ENCODE measurements at regions not wholly inside any gene's neighbourhood (a gene's known extent, or its start where the extent isn't known, plus 50 kb on each side); places are given as distances from the start of the nearest gene placed in this dataset.
"Not testable (repeated sequence)": the region's sequence is repeated elsewhere in the genome, so short reads cannot be mapped to it uniquely, and the experiment has no call there.

DNA sequence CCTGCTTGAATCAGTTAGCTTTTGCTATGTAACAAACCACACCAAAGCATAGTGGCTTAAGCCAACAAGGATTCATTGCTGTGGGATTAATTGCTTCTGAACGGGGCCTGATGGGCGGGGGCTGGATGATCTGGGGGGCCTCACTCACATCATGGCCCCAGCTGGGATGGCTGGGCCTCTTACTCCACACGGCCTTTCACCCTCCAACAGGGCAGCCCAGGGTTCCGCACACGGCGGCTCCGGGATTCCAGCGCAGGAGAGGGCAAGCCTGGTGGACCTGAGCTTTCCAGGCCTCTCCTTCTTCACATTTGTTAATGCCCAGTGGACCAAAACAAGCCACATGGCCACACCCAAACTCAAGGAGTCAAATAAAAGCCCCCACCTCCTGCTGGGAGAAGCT lies 86.3 kb upstream of the PHLPP1 start:
- no peak for DNase-seq (ENCODE audit: low spot score)

DNA sequence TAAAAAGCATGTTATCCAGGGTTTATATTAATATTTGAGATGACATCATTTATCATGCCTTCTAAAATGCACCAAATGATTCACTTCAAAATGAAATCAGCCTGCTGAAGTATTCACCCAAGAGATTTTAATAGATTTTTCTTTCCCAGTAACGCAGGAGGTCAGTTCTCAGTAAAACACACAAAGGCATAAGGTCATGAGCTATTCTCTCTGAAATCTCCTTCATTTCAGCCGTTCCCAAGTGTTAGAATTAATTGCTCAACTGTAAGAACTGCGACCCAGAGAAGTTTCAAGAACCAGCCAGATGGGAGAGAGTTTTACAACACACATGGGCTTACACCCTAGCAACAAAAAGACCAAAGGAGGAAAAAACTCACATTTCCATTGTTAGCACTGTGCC lies 84.2 kb upstream of the PHLPP1 start:
- DNase-seq (ENCODE audit: low spot score): no peak

DNA sequence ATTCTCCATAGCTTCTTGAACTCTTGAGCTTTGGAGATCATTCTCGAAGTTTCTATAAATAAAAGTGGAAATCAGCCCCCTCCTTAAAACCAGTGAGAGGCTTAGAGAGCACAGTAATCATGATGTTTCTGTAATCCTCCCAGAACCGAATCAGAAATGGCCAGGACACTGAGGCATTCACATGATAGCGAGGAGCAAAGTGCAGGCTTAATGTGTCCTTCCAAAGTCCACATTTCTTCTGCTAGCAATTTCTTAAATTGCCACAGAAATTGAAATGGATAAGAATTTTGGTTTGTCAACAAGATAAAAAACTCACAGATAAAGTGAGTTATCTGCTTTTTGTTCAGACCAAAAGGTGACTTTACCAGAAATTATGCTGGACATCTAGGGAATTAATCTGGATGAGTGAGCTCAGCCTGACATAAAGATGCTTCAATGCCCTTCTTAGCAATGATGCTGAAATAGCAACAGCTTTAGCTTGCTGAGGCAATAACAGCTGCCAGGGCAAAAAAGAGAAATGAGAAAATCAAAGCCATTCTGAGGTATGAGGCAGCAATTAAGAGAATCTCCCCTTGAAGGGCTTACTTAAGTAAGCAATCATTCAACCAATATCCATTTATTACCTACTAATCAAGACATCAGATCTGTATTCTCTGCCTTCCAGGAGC lies 82.4 kb upstream of the PHLPP1 start:
- no peak for DNase-seq (ENCODE audit: low spot score)

DNA sequence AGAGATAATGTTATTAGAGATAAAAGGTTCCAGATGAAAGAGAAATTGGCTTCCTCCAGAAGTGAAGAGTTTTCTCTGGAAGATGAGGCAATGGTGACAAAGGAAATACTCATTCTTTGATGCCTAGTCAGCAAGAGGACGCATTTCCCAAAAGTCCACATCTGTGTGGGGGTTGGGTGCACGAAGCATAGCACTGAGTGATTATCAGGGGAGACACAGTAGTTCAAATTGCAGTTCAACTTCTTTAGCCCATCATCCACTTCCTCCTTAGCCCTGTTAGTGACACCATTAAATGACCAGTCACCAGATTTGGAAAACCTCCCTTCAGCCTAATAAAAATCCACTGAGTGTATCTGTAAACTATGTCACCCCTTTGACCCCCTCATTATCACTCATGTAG lies 80.9 kb upstream of the PHLPP1 start:
- no peak for DNase-seq (ENCODE audit: low spot score)

DNA sequence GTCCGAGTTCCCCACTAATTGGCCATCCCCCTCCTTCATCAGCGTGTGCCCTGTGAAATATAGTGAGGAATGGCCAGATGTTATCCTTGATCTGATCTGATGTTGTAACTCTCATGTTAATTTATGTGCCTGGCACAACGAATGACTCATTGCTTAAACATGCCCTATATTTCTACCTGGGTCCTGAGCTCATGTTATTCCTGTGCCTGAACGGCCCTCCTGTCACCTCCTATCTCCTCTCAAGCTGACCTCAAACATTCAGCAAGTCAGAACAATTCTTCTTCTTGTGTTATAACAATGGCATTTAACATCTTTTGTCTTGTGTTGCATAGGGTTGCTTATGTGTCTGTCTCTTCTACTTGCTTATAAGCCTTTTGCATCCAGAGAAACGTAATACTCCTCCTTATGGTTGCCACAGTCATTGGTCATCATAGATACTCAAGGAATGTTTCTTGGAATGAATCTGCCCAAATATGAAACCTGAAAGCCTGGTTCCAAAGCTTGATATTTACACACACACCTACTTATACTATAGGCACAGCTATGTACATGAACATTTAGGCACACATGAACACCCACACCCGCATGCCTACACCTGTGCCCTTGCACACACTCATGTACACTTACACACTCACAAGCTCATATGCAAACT lies 80.2 kb upstream of the PHLPP1 start:
- no peak for DNase-seq (ENCODE audit: low spot score)

DNA sequence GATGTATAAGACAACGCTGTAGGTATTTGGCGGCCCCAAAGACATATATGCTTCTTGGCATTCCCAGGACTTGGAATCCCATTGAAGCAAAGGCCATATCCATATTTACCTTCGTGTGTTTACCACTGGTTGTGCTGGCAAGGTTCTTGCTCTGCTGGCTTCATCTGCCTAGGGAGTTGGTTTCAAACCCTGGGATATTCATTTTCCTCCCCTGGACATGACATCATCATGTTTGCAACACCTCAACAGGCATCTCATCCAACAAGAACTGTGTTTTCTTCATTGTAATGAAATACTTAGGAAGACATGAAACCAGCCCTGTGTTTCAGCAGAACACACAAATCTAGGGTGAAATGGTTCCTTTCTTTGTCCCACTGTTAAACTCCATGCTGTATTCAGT lies 77.9 kb upstream of the PHLPP1 start:
- no peak for DNase-seq (ENCODE audit: low spot score)

DNA sequence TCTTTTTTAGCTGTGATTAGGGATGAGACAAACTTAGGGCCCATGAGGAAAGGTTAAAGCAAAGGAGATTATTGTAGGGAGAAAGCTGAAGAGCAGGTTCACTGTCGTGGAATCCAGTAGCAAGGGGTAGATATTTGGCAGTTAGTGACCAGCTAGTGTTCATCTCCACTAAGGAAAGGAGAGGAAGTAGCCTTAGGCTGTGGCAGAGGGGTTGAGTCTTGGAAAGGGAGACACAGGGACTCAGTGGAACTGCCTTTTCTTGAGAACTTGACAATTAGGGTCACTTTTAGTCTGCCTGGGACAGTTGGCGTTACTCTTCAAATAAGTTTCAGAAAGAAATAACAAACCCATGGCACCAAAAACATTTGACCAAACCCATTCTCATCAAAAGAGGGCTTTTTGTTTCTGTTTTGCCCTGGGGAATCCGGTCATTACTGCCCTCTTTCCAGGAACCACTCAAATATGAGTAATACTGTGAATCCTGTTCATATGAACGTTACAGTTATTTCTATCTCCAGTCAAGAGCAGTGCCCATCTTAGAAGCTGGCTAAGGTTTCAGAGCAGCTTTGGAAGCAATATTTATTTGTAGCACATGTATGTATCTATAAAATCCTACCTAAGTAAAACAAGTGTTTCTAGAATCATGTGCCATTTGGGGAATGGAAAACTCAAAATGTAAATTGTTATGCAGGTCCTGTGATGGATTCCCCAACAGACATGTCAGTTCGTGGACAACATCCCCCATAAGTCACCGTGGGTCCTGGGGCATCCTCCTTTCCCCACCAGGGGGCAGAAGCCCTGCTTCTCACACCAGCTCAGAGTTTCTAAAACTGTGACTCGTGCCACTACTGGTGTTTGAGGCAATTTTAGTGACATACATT lies 77.3 kb upstream of the PHLPP1 start:
- peak; percentile 38 for DNase-seq (ENCODE audit: low spot score)

DNA sequence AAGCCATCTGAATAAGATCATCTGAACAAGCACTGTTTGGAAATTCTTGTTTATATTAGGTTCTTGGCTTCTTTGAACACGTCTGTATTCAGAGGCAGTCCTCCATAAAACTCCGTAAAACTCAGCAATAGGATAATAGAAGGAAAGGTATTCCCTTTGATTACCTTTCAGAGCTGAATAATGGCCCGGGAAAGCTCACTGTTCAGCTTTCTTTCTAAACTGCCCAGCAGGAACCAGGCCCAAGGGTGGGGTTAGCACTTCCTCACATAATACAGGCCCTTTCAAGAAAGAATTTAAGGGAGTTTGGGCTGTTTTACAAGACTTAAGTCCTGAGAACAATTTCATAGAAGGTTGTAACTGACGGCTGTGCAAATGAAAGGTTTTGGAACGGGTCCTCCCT lies 72.2 kb upstream of the PHLPP1 start:
- DNase-seq (ENCODE audit: low spot score): no peak

DNA sequence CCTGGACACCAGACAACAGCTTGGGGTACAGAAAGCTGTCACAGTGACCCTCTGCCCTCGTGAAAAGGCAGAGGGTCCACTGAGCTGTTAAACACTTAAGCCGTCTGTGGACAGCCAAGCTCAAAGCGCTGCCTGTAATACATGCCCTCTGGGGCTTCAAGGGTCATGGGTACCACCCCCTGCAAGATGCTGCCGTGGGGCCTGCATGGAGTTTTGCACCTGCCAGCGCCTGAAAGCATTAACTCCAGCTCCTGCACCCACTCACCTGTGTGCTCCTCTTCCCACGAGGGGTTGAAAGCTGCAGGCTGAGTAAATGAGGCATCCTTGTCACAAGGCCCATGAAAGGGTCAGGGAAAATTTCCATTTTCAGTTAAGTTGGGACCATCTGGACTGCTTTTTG lies 70.6 kb upstream of the PHLPP1 start:
- DNase-seq (ENCODE audit: low spot score): no peak

DNA sequence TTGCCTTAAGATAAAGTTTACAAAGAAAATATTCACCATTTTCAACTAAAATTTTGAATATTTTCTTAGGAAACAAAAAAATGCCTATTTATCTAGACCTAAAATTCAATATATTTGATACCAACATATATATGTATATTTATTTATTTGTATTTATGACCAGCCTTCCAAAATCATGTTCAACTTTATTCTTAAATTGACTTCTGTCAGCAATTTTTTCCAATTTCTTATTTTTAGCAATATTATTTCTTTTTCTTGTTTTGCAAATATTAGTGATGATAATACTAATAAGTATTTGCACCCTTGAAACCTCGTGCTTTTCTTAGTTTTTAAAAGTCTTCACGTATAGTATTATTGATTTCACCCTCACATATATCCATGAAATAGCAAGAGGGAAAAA lies 68.2 kb upstream of the PHLPP1 start:
- no peak for DNase-seq (ENCODE audit: low spot score)

DNA sequence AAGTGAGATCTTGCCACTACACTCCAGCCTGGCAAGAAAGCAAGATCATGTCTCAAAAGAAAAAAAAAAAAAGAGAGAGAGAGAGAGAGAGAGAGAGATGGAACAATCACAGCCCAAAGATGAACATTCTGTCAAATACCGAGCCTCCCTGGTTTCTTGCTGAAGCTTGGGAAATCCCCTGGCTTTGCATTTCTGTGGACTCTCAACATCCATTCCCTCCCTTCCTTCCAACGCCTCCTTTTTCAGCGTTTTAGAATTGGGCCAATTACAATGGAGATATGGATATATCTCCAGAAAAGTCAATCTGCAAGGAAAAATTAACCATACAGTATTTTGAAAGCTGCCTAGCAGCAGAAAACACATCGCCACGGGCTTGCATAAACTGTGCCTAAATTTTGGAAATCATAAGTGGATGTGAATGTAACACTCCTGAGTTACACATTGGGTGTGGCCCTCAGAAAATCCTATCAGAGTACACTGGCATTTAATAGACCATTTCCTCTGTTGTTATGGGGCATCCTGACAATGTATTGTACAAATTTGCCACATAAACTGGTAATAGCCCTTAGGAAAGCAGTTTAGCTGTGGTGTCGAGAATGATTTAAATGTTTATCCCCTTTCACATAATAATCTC lies 67.2 kb upstream of the PHLPP1 start:
- DNase-seq (ENCODE audit: low spot score): no peak

DNA sequence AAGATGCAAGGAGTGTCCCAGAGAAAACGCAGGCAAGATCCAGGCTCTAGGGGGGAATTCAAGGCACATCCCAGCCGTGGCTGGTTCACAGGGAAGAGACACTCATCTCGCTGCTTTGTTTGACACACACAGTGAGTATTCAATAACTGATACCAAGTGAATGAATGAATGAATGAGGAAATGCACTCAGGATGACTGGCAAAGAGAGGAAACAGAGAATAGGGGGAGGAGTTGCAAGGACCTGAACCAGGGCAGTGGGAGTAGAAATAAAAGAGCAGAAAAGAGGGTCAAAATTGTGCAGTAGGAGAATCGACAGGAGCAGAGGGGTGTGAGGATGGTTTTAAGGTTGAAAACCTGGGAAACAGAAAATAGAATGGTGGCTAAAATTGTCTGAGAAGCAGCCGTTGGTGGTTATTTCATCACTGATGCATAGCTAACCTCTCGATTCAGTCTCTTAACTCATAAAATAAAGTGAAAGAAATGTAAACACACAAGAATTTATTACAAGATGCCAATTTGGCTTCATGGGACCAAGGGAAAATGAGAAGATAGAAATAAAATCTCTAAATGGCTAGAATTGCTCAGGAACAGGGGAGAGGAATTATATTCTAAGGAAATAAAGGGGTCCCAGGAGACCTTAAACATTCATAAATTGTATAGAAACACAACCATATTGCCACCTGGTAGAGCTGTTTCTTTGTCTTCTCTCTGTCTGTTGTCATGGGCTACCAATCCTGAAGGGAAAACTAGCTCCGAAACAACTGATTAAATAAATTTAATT lies 63.9 kb upstream of the PHLPP1 start:
- no peak for DNase-seq (ENCODE audit: low spot score)

DNA sequence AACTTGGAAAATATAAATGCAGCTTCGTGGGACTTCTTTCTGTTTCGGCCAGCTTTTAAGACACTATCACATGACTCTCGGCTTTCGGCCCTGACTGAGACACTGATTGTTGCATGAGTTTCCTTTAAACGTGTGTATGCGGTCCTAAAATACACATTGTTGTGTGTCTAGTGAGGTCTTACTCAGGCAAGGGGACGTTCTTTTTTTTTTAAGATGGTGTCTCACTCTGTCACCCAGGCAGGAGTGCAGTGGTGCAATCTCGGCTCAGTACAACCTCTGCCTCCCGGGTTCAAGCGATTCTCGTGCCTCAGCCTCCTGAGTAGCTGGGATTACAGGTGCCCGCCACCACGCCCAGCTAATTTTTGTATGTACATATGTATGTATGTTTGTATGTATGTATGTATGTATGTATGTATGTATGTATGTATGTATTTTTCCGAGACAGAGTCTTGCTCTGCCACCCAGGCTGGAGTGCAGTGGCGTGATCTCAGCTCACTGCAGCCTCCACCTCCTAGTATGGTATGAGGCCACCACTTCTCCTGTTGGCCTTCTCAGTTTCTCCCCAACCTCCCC lies 63.2 kb upstream of the PHLPP1 start:
- not testable (repeated sequence) for DNase-seq (ENCODE audit: low spot score)

DNA sequence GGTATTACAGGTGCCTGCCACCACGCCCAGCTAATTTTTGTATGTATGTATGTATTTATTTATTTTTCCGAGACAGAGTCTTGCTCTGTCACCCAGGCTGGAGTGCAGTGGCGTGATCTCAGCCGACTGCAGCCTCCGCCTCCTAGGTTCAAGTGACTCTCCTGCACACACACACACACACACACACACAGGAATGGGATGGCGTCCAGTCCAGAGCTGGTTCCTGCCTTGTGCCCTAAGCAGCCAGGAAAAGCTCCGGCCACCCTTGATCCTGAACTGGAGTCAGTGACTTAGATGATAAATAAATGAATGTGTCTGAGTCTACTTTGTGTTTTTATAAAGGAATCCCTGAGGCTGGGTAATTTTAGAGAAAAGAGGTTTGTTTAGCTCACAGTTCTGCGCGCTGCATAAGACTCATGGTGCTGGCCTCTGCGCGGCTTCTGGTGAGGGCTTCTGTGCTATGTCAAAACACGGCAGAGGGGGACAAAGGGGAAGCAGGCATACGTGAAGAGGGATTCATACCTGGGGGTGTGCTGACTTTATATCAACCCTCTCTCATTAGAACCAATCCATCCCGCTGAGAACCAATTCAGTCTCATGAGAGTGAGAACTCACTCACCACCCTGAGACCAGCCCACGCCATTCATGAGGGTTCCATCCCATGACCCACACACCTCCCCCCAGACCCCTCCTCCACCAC lies 59.7 kb upstream of the PHLPP1 start:
- no peak for DNase-seq (ENCODE audit: low spot score)

DNA sequence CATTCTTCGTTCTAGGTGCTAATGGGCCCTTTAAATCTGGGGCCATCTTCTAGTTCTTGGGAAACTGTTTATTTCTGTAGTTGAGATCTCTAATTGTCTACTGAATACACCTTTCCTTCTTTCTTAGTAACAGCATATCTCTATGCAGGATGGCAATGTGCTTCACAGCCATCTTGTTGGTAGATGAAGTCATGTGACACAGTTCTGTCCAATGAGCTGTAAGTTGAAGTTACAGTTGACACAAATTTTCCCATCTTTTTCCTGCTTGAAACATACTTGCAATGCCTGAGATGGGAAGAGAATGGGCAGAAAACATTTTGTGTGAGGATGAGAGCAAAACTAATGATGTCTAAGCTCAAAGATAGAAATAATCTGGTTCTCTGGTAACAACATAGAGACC lies 57.3 kb upstream of the PHLPP1 start:
- no peak for DNase-seq (ENCODE audit: low spot score)

DNA sequence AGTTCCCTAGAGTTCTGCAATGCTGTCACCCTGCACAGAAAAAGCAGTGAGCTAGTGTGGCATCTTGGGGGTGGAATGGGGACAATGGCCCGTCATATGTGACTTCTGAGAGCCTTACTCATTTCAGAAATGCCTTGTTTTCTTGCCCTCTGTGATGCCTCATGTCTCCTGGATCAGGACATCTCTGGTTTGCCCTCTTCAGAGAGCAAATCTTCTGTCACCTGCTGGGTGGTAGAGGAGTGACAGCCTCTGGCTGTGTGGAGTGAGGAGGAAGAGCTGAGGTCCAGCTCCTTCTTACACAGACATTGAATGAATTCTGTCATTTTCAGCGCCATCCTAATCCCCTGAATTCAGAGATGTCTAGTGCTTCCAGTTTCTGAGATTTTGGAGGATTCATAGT lies 55.6 kb upstream of the PHLPP1 start:
- no peak for DNase-seq (ENCODE audit: low spot score)

DNA sequence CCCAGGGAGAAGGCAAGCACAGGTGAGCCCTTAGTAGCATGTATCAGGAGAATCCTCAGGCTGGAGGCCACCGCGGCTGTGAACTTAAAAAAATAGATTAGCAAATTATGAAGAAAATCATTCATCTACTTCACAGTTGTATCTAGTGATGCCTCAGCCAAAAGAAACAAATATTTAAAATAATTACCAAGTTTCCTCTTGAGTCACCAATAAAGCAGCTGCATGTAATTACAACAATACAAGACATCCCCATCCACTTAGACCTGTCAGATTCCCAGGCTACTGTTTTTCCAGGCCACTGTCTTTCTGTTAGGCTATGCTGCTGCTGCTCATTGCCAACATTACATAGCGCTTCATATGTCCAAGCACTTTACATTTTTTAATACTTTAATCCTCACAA lies 54.6 kb upstream of the PHLPP1 start:
- no peak for DNase-seq (ENCODE audit: low spot score)

DNA sequence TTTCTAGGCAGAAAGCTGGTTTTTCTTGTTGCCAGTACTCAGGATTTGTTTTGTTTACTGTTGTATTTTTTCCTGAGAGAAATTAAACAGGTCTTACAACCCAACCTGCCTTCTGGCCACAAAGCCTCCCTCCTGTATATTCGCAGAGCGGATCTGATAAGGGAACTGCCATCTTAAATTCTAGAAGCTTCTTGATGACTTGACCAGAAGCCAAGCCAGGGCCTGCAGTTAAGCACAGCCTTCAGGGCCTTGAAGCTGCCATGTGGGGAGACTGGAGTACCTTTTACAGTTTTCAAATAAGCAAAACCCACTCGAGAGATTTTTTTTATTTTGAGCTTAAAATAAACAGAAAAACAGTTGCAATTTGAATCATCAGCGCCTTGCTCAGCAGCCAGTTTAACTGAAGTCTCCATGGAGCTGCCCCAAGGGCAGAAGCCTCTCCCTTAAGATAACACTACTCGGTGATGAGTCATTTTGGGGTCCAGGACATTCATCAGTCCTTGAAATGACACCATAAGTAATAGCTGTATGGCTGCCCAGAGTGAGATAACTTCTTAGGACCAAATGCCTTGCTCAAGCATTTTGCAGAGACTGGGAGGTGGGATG lies 51.5 kb upstream of the PHLPP1 start:
- DNase-seq (ENCODE audit: low spot score): no peak

DNA sequence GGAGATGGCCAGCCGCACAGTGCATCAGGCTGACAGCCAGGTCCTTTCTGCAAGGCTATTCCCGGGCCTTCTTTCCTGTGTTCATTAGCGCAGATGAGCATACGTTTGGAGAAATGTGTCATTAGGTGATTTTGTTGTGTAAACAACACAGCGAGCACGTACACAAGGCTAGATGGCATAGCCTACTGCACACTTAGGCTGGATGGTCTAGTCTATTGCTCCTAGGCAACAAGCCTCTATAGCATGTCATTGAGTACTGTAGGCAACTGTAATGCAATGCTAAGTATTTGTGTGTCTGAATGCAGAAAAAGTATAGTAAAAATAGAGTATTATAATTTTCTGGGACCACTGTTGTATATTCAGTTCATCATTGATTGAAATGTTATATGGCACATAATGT lies 50.9 kb upstream of the PHLPP1 start:
- no peak for DNase-seq (ENCODE audit: low spot score)

DNA sequence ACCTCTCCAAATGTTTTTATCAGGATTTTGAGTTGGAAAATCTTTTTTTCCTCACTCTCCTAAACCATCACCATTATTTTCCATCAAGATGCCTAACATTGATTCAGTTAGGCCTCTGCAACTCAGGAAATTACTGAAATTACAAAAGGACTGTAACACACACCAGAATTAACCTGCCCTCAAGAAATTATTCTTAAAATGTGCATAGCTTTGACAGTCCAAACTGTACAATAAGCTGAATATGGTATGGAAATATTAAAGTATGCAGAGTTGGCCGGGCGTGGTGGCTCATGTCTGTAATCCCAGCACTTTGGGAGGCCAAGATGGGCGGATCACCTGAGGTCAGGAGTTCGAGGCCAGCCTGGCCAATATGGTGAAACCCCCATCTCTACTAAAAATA lies 50.2 kb upstream of the PHLPP1 start:
- DNase-seq (ENCODE audit: low spot score): no peak

All from hematopoietic multipotent progenitor cell treated with erythropoietin and hydrocortisone succinate and interleukin-3 and kit ligand, for 17 days (in vitro differentiated cells).